Right forelimb (tissue), 1 donor: ENCODE measurements at regions not wholly inside any gene's neighbourhood (a gene's known extent, or its start where the extent isn't known, plus 50 kb on each side); places are given as distances from the start of the nearest gene placed in this dataset.

Experiments used
- DNase-seq: peaks from one replicate; pipeline ENCODE4 v3.0.0-alpha.2; 2018

GRCh38 chrX:155682834-155683233 is 70.1 kb upstream of the TMLHE start:
- DNase-seq, result no peak

- DNase-seq, result no peak
These were observed 67.0 kb upstream of the TMLHE start for GRCh38 chrX:155679715-155680114.

GRCh38 chrX:155673338-155673737 is 60.6 kb upstream of the TMLHE start:
- no peak for DNase-seq

- no peak for DNase-seq
These were observed 54.0 kb upstream of the TMLHE start for GRCh38 chrX:155666741-155667140.
